Transverse colon (tissue), 4 donors: ENCODE measurements at regions not wholly inside any gene's neighbourhood (a gene's known extent, or its start where the extent isn't known, plus 50 kb on each side); places are given as distances from the start of the nearest gene placed in this dataset.

ENCODE experiments used
- DNase-seq: peaks from one replicate; pipeline ENCODE4 v3.0.0-alpha.2; 2019
- H3K27ac ChIP-seq, 4 donors: fragments of 200-600 bp; sonication (generic); 2 replicates each; pipeline ENCODE4 v1.5.1; 2016 to 2018; ENCODE audit warnings: inconsistent platforms in 4 of 4
- H3K27me3 ChIP-seq: fragments of 200-600 bp; sonication (generic); 2 replicates; pipeline ENCODE4 v1.5.1; 2017; ENCODE audit warnings: inconsistent platforms
- H3K36me3 ChIP-seq, 4 donors: fragments of 200-600 bp; sonication (generic); 2 replicates each; pipeline ENCODE4 v1.5.1; 2017 to 2019; ENCODE audit warnings: inconsistent platforms in 4 of 4
- H3K4me1 ChIP-seq, 4 donors: fragments of 200-600 bp; sonication (generic); 2 replicates each; pipeline ENCODE4 v1.5.1; 2017 to 2020; ENCODE audit warnings: inconsistent platforms in 4 of 4
- H3K4me3 ChIP-seq, 4 donors: fragments of 200-600 bp; sonication (generic); 1 replicate in 1 of 4; 2 replicates in 3 of 4; pipeline versions ENCODE4 v1.5.1 to v1.6.1; 2017 to 2019; ENCODE audit warnings: inconsistent platforms in 4 of 4
- H3K9me3 ChIP-seq, 2 donors: fragments of 200-600 bp; sonication (generic); 2 replicates each; pipeline ENCODE4 v1.5.1; 2017 to 2019; ENCODE audit warnings: inconsistent platforms in 2 of 2
- EP300 ChIP-seq: sonication (generic); formaldehyde crosslinking; IDR thresholded peaks from one replicate; pipeline ENCODE4 v1.6.1; 2017; ENCODE audit warnings: antibody characterized with exemption, low read depth
- POLR2A ChIP-seq: fragments of 450-650 bp; IDR thresholded peaks from one replicate; pipeline ENCODE4 v1.6.1; 2016; ENCODE audit warnings: antibody characterized with exemption, mild to moderate bottlenecking, moderate library complexity
- POLR2AphosphoS5 ChIP-seq, 3 donors: sonication (generic); formaldehyde crosslinking; IDR thresholded peaks; one replicate each; pipeline ENCODE4 v1.6.1; 2016; ENCODE audit warnings: antibody characterized with exemption in 3 of 3
- WGBS, 2 donors: methylation state at CpG; one replicate each; pipeline ENCODE4 v1.1.5; 2018; ENCODE audit warnings: low coverage in 1 of 2; 5-methylcytosine and 5-hydroxymethylcytosine counted together
- in situ Hi-C, 4 donors: fragments of 200-750 bp; cut with MboI; loops; one replicate each; pipeline versions ENCODE4 v1.15.0 to v1.15.1; 2017; ENCODE audit warnings: low sequenced_read_pairs in 3 of 4, low pct_ligation_motif_present in 1 of 4, low pct_unique_long_range_greater_than_20kb in 1 of 4
- intact Hi-C: fragments of 100-400 bp; cut with DNase I; formaldehyde crosslinking; loops from one replicate; pipeline ENCODE4 v1.15.1; 2023; ENCODE audit warnings: low total_unique reads
- TF ChIP-seq, protein P1 (sequence below), 5 experiments: fragments of 200-600 bp in 3 of 5; fragments of 450-650 bp in 2 of 5; sonication (generic) in 3 of 5; IDR thresholded peaks; 1 replicate in 2 of 5; 2 replicates in 3 of 5; pipeline ENCODE4 v1.5.1; 2016 to 2017; ENCODE audit warnings: antibody characterized with exemption in 5 of 5, inconsistent platforms in 3 of 5, mild to moderate bottlenecking in 2 of 5, moderate library complexity in 1 of 5

DNA sequence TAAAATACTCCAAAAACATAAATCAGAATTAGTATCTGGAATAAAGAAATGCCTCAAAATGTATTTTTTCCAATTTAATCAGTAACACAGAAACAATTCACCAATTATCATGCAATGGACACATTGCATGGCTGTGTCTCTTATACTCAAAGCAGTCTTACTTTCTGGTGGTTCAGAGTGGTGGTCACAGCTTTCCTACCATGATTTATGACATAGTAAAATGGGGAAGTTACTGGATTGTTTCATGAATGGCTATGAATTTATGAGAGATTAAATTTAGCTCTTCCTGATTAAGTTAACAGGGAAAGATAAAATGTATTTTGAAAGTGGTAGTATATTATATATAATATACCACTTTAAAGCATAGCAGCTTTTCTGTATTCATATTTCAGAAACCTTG is 331.5 kb upstream of the MAP3K7 start:
- Histone ChIP-seq H3K4me1 (no peaks in the 10 kb centered on the region), H3K27ac (no peak overlapping the region), H3K4me3 (no peak overlapping the region), H3K36me3 (no peaks in the 10 kb centered on the region), H3K27me3 (no peaks in the 10 kb centered on the region), H3K9me3 (peaks cover 0 to 4% of the 10 kb centered on the region in 2 donors)
- in situ Hi-C loops (no loop called here), intact Hi-C loops (no loop called here)
- DNase-seq = no peak
- no peak for TF ChIP-seq POLR2A
- TF ChIP-seq EP300 = no peak

GRCh38 chr6:90917376-90917775 is 330.5 kb upstream of the MAP3K7 start:
- Histone ChIP-seq H3K4me1 (no peaks in the 10 kb centered on the region), H3K4me3 (no peak overlapping the region), H3K36me3 (no peaks in the 10 kb centered on the region), H3K27ac (no peak overlapping the region), H3K27me3 (no peaks in the 10 kb centered on the region), H3K9me3 (peaks cover 0 to 4% of the 10 kb centered on the region in 2 donors)
- in situ Hi-C loops (no loop called here), intact Hi-C loops (no loop called here)
- TF ChIP-seq EP300 (no peak), POLR2A (no peak), POLR2AphosphoS5 (IDR thresholded peaks at IDR 0.05) (no peak)
- TF ChIP-seq, protein P1, sequence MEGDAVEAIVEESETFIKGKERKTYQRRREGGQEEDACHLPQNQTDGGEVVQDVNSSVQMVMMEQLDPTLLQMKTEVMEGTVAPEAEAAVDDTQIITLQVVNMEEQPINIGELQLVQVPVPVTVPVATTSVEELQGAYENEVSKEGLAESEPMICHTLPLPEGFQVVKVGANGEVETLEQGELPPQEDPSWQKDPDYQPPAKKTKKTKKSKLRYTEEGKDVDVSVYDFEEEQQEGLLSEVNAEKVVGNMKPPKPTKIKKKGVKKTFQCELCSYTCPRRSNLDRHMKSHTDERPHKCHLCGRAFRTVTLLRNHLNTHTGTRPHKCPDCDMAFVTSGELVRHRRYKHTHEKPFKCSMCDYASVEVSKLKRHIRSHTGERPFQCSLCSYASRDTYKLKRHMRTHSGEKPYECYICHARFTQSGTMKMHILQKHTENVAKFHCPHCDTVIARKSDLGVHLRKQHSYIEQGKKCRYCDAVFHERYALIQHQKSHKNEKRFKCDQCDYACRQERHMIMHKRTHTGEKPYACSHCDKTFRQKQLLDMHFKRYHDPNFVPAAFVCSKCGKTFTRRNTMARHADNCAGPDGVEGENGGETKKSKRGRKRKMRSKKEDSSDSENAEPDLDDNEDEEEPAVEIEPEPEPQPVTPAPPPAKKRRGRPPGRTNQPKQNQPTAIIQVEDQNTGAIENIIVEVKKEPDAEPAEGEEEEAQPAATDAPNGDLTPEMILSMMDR (IDR thresholded peaks at IDR 0.05) = no peak
- no peak for DNase-seq

GRCh38 chr6:90916968-90917367 is 330.1 kb upstream of the MAP3K7 start:
- intact Hi-C loops = no loop called here
- H3K36me3 ChIP-seq = no peaks in the 10 kb centered on the region
- TF ChIP-seq, protein P1 (IDR thresholded peaks at IDR 0.05) = no peak
- TF ChIP-seq POLR2AphosphoS5 (IDR thresholded peaks at IDR 0.05) (no peak), EP300 (no peak), POLR2A (no peak)
- H3K4me3 ChIP-seq = no peak overlapping the region
- in situ Hi-C loops = no loop called here
- no peak for DNase-seq
- H3K9me3 ChIP-seq = peaks cover 0 to 4% of the 10 kb centered on the region in 2 donors
- H3K27me3 ChIP-seq = no peaks in the 10 kb centered on the region
- H3K27ac ChIP-seq = no peak overlapping the region
- WGBS, 2 donors = 43 to 45% methylated on average over 1 of the region's 1 CpG
- no peaks in the 10 kb centered on the region for H3K4me1 ChIP-seq

GRCh38 chr6:90915224-90915915 is 328.5 kb upstream of the MAP3K7 start:
- H3K27ac ChIP-seq = no peak overlapping the region
- no peaks in the 10 kb centered on the region for H3K4me1 ChIP-seq
- H3K4me3 ChIP-seq = no peak overlapping the region
- WGBS, 2 donors = 76 to 90% methylated on average over 2 to 5 of the region's 5 CpGs
- intact Hi-C loops (no loop called here), in situ Hi-C loops (no loop called here)
- no peaks in the 10 kb centered on the region for H3K27me3 ChIP-seq
- no peak for DNase-seq
- peaks cover 0 to 4% of the 10 kb centered on the region in 2 donors for H3K9me3 ChIP-seq
- no peaks in the 10 kb centered on the region for H3K36me3 ChIP-seq
- TF ChIP-seq, protein P1 (IDR thresholded peaks at IDR 0.05) = no peak
- no peak for TF ChIP-seq POLR2A
- no peak for TF ChIP-seq EP300
- no peak for TF ChIP-seq POLR2AphosphoS5 (IDR thresholded peaks at IDR 0.05)

GRCh38 chr6:90914312-90914711 is 327.4 kb upstream of the MAP3K7 start:
- TF ChIP-seq, protein P1 (IDR thresholded peaks at IDR 0.05) = no peak
- TF ChIP-seq EP300 (no peak), POLR2A (no peak), POLR2AphosphoS5 (IDR thresholded peaks at IDR 0.05) (no peak)
- WGBS, 2 donors = 66 to 67% methylated on average over 1 to 2 of the region's 2 CpGs

More at GRCh38 chr6:90914312-90914711, 327.4 kb upstream of the MAP3K7 start:
- in situ Hi-C loops (no loop called here), intact Hi-C loops (no loop called here)
- DNase-seq = no peak
- no peaks in the 10 kb centered on the region for H3K4me1 ChIP-seq
- H3K27ac ChIP-seq = no peak overlapping the region
- H3K36me3 ChIP-seq = no peaks in the 10 kb centered on the region
- H3K4me3 ChIP-seq = no peak overlapping the region
- peaks cover 0 to 4% of the 10 kb centered on the region in 2 donors for H3K9me3 ChIP-seq
- no peaks in the 10 kb centered on the region for H3K27me3 ChIP-seq
